HL-60 (cell line): ENCODE measurements at regions not wholly inside any gene's neighbourhood (a gene's known extent, or its start where the extent isn't known, plus 50 kb on each side); places are given as distances from the start of the nearest gene placed in this dataset.

ENCODE experiments used
- DNase-seq, 2 experiments: peaks; one replicate each; pipeline ENCODE4 v3.0.0-alpha.2; 2010 to 2020; ENCODE audit warnings: low read depth in 1 of 2, low spot score in 1 of 2
- H3K27ac ChIP-seq: fragments of 250-450 bp; sonication (Bioruptor Pico); replicated peaks from 2 replicates; pipeline ENCODE4 v1.5.1; 2020; ENCODE audit warnings: mild to moderate bottlenecking, moderate library complexity
- H3K27me3 ChIP-seq: fragments of 250-450 bp; sonication (Bioruptor Pico); 2 replicates; pipeline ENCODE4 v1.5.1; 2021; ENCODE audit warnings: mild to moderate bottlenecking, moderate library complexity; ENCODE audit not compliant: insufficient read depth, poor library complexity, severe bottlenecking
- H3K4me3 ChIP-seq: replicated peaks from 2 replicates; pipeline ENCODE4 v1.5.1; 2011; ENCODE audit warnings: mild to moderate bottlenecking, control low read depth, low read length; ENCODE audit not compliant: insufficient read depth
- GABPA ChIP-seq: IDR thresholded peaks from 2 replicates; pipeline ENCODE4 v1.6.1; 2012; ENCODE audit warnings: low read depth
- POLR2AphosphoS5 ChIP-seq: IDR thresholded peaks from 2 replicates; pipeline ENCODE4 v1.6.1; 2012; ENCODE audit warnings: low read depth
- SPI1 ChIP-seq: IDR thresholded peaks from 2 replicates; pipeline ENCODE4 v1.6.1; 2012; ENCODE audit warnings: low read depth, mild to moderate bottlenecking, borderline replicate concordance
- TF ChIP-seq, protein P1 (sequence below): IDR thresholded peaks from 2 replicates; pipeline ENCODE4 v1.6.1; 2012; ENCODE audit warnings: low read depth; ENCODE audit not compliant: insufficient replicate concordance
- TF ChIP-seq, protein P2 (sequence below): IDR thresholded peaks from one replicate; pipeline ENCODE4 v1.5.1; 2011; ENCODE audit warnings: low read length, control low read depth, inconsistent platforms; ENCODE audit not compliant: insufficient read depth

DNA sequence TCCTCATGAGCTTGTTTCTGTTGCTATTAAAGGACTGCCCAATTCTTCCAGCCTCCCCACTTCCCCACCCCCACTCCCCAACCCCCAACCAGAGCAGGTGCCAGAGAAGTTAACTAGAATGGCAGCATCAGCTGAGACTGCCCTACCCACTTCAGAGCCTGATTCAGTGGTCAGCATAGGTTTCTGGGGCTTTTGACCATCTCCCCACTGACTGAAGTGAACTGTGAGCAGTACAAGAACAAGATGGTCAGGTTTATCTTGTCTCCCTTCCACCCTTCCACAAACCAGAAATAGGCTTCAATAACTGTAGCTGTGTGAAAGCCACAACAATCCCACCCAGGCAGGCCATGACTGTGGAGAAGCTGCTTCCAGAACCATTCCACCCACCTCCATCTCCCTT is 289.4 kb upstream of the SLC24A2 start:
- TF ChIP-seq GABPA (no peak), POLR2AphosphoS5 (no peak), SPI1 (no peak)
- TF ChIP-seq, protein P1, sequence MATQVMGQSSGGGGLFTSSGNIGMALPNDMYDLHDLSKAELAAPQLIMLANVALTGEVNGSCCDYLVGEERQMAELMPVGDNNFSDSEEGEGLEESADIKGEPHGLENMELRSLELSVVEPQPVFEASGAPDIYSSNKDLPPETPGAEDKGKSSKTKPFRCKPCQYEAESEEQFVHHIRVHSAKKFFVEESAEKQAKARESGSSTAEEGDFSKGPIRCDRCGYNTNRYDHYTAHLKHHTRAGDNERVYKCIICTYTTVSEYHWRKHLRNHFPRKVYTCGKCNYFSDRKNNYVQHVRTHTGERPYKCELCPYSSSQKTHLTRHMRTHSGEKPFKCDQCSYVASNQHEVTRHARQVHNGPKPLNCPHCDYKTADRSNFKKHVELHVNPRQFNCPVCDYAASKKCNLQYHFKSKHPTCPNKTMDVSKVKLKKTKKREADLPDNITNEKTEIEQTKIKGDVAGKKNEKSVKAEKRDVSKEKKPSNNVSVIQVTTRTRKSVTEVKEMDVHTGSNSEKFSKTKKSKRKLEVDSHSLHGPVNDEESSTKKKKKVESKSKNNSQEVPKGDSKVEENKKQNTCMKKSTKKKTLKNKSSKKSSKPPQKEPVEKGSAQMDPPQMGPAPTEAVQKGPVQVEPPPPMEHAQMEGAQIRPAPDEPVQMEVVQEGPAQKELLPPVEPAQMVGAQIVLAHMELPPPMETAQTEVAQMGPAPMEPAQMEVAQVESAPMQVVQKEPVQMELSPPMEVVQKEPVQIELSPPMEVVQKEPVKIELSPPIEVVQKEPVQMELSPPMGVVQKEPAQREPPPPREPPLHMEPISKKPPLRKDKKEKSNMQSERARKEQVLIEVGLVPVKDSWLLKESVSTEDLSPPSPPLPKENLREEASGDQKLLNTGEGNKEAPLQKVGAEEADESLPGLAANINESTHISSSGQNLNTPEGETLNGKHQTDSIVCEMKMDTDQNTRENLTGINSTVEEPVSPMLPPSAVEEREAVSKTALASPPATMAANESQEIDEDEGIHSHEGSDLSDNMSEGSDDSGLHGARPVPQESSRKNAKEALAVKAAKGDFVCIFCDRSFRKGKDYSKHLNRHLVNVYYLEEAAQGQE = no peak
- TF ChIP-seq, protein P2, sequence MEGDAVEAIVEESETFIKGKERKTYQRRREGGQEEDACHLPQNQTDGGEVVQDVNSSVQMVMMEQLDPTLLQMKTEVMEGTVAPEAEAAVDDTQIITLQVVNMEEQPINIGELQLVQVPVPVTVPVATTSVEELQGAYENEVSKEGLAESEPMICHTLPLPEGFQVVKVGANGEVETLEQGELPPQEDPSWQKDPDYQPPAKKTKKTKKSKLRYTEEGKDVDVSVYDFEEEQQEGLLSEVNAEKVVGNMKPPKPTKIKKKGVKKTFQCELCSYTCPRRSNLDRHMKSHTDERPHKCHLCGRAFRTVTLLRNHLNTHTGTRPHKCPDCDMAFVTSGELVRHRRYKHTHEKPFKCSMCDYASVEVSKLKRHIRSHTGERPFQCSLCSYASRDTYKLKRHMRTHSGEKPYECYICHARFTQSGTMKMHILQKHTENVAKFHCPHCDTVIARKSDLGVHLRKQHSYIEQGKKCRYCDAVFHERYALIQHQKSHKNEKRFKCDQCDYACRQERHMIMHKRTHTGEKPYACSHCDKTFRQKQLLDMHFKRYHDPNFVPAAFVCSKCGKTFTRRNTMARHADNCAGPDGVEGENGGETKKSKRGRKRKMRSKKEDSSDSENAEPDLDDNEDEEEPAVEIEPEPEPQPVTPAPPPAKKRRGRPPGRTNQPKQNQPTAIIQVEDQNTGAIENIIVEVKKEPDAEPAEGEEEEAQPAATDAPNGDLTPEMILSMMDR = no peak
- no peak for DNase-seq
- H3K27me3 ChIP-seq = no peaks in the 10 kb centered on the region
- H3K4me3 ChIP-seq = no peak overlapping the region
- no peak overlapping the region for H3K27ac ChIP-seq

DNA sequence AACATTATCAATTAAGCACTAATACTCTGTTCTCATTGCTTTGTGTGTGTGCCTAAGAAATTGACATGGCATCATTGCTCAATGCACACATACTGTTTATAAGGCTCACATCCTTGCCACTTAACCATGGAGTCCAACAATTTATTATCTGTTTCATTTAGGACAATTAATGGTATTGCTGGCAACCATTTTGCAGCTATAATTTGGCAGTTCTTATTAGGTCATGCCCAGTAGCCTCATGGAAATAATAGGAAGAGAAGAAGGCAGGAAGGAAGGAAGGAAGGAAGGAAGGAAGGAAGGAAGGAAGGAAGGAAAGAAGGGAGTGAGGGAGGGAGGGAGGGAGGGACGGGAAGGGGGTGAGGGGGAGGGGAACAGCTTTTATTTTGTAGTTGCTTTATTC is 285.5 kb upstream of the SLC24A2 start:
- no peak overlapping the region for H3K4me3 ChIP-seq
- no peak overlapping the region for H3K27ac ChIP-seq
- TF ChIP-seq POLR2AphosphoS5 (no peak), GABPA (no peak), SPI1 (no peak)
- TF ChIP-seq, protein P2 = no peak
- TF ChIP-seq, protein P1 = no peak
- no peaks in the 10 kb centered on the region for H3K27me3 ChIP-seq
- DNase-seq = no peak

DNA sequence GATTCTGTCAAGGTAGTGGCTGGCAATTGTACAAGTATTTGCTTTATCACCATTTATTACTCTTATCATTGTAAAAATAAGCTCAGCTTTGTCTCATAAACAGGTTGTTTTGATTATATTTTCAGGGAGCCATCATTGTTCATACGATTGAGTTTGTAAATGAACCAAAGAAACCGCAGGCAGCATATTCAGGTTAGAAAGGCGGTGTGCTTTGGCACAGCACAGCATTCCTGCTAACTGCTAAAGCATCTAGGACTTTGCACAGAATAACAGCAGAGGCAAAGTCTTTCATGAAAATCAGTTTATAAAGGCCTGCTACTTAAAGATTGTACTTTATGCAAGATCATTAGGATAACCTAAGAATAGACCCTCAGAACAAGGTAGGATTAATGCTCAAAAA is 281.5 kb upstream of the SLC24A2 start:
- H3K27ac ChIP-seq = no peak overlapping the region
- no peaks in the 10 kb centered on the region for H3K27me3 ChIP-seq
- H3K4me3 ChIP-seq = no peak overlapping the region
- no peak for DNase-seq
- TF ChIP-seq SPI1 (no peak), GABPA (no peak), POLR2AphosphoS5 (no peak)
- TF ChIP-seq, protein P1 = no peak
- TF ChIP-seq, protein P2 = no peak
